Left renal pelvis (tissue), 4 donors: ENCODE measurements at regions not wholly inside any gene's neighbourhood (a gene's known extent, or its start where the extent isn't known, plus 50 kb on each side); places are given as distances from the start of the nearest gene placed in this dataset.

ENCODE experiments used
- DNase-seq, 4 donors: peaks; one replicate each; pipeline ENCODE4 v3.0.0-alpha.2; 2013; ENCODE audit warnings: low read depth in 4 of 4, low spot score in 3 of 4

- no peak for DNase-seq
Observed at GRCh38 chr2:40559175-40559574, 107.3 kb upstream of the SLC8A1 start.

- DNase-seq, result no peak
Observed at GRCh38 chr2:40564184-40564583, 112.3 kb upstream of the SLC8A1 start.

GRCh38 chr2:40579247-40579646, 127.4 kb upstream of the SLC8A1 start:
- DNase-seq, result no peak

- DNase-seq, result no peak
Observed at GRCh38 chr2:40584432-40584831, 132.5 kb upstream of the SLC8A1 start.

- DNase-seq, result no peak
Observed at GRCh38 chr2:40591774-40592173, 139.9 kb upstream of the SLC8A1 start.

- no peak for DNase-seq
Observed at GRCh38 chr2:40592218-40592617, 140.3 kb upstream of the SLC8A1 start.

- no peak for DNase-seq
Observed at GRCh38 chr2:40606862-40607261, 155.0 kb upstream of the SLC8A1 start.

- DNase-seq, result no peak
Observed at GRCh38 chr2:40611196-40611595, 159.3 kb upstream of the SLC8A1 start.

- no peak for DNase-seq
Observed at GRCh38 chr2:40625849-40626248, 174.0 kb upstream of the SLC8A1 start.

- DNase-seq, result no peak
Observed at GRCh38 chr2:40628556-40628955, 176.7 kb upstream of the SLC8A1 start.

GRCh38 chr2:40629768-40630434, 178.0 kb upstream of the SLC8A1 start:
- DNase-seq, result no peak

GRCh38 chr2:40639320-40639719, 187.4 kb upstream of the SLC8A1 start:
- DNase-seq, result peak; percentile 12 to 27 (median 19)

GRCh38 chr2:40642237-40642636, 190.3 kb upstream of the SLC8A1 start:
- DNase-seq, result no peak

- DNase-seq, result no peak
Observed at GRCh38 chr2:40642726-40643125, 190.8 kb upstream of the SLC8A1 start.

GRCh38 chr2:40646642-40647041, 194.8 kb upstream of the SLC8A1 start:
- no peak for DNase-seq

GRCh38 chr2:40652155-40652554, 200.3 kb upstream of the SLC8A1 start:
- DNase-seq, result no peak

GRCh38 chr2:40653829-40654228, 201.9 kb upstream of the SLC8A1 start:
- no peak for DNase-seq

GRCh38 chr2:40654346-40654745, 202.5 kb upstream of the SLC8A1 start:
- no peak for DNase-seq

GRCh38 chr2:40658941-40659340, 207.1 kb upstream of the SLC8A1 start:
- DNase-seq, result peak in 2 of 4 donors; percentile 34 to 37

GRCh38 chr2:40665493-40666232, 213.8 kb upstream of the SLC8A1 start:
- DNase-seq, result no peak

- peak; percentile 31 to 65 (median 54) for DNase-seq
Observed at GRCh38 chr2:40666398-40666797, 214.5 kb upstream of the SLC8A1 start.

- no peak for DNase-seq
Observed at GRCh38 chr2:40668425-40668824, 216.5 kb upstream of the SLC8A1 start.
